ENCODE measurements at regions not wholly inside any gene's neighbourhood (a gene's known extent, or its start where the extent isn't known, plus 50 kb on each side); places are given as distances from the start of the nearest gene placed in this dataset.
"Not testable (repeated sequence)": the region's sequence is repeated elsewhere in the genome, so short reads cannot be mapped to it uniquely, and the experiment has no call there.

GRCh38 chr1:121001090-121001726 lies 111.6 kb downstream of the PPIAL4A start:
- not testable (repeated sequence) for H3K4me3 ChIP-seq (ENCODE audit: low read length in 2 of 2); H3K9ac ChIP-seq (ENCODE audit: low read depth in 1 of 2, low read length in 2 of 2); H3K9me3 ChIP-seq (ENCODE audit: control insufficient read depth in 2 of 2, low read length in 2 of 2); H3K27me3 ChIP-seq (ENCODE audit: control insufficient read depth in 2 of 2, insufficient read depth in 2 of 2, low read length in 2 of 2); H3K27ac ChIP-seq (ENCODE audit: low read depth in 2 of 2, low read length in 2 of 2); H3K4me1 ChIP-seq (ENCODE audit: control insufficient read depth in 2 of 2, insufficient read depth in 2 of 2, low read length in 2 of 2); H3K36me3 ChIP-seq (ENCODE audit: control insufficient read depth in 2 of 2, insufficient read depth in 2 of 2, low read length in 2 of 2)

GRCh38 chr1:121003230-121003629 lies 113.7 kb downstream of the PPIAL4A start:
- not testable (repeated sequence) for H3K36me3 ChIP-seq (ENCODE audit: control insufficient read depth in 2 of 2, insufficient read depth in 2 of 2, low read length in 2 of 2); H3K4me1 ChIP-seq (ENCODE audit: control insufficient read depth in 2 of 2, insufficient read depth in 2 of 2, low read length in 2 of 2); H3K4me3 ChIP-seq (ENCODE audit: low read length in 2 of 2); H3K9ac ChIP-seq (ENCODE audit: low read depth in 1 of 2, low read length in 2 of 2); H3K27me3 ChIP-seq (ENCODE audit: control insufficient read depth in 2 of 2, insufficient read depth in 2 of 2, low read length in 2 of 2); H3K9me3 ChIP-seq (ENCODE audit: control insufficient read depth in 2 of 2, low read length in 2 of 2); H3K27ac ChIP-seq (ENCODE audit: low read depth in 2 of 2, low read length in 2 of 2)

- not testable (repeated sequence) for H3K4me3 ChIP-seq (ENCODE audit: low read length in 2 of 2); H3K9ac ChIP-seq (ENCODE audit: low read depth in 1 of 2, low read length in 2 of 2); H3K9me3 ChIP-seq (ENCODE audit: control insufficient read depth in 2 of 2, low read length in 2 of 2); H3K27me3 ChIP-seq (ENCODE audit: control insufficient read depth in 2 of 2, insufficient read depth in 2 of 2, low read length in 2 of 2); H3K36me3 ChIP-seq (ENCODE audit: control insufficient read depth in 2 of 2, insufficient read depth in 2 of 2, low read length in 2 of 2); H3K27ac ChIP-seq (ENCODE audit: low read depth in 2 of 2, low read length in 2 of 2); H3K4me1 ChIP-seq (ENCODE audit: control insufficient read depth in 2 of 2, insufficient read depth in 2 of 2, low read length in 2 of 2)
These were observed 117.3 kb downstream of the PPIAL4A start for GRCh38 chr1:121006826-121007225.

- not testable (repeated sequence) for H3K27ac ChIP-seq (ENCODE audit: low read depth in 2 of 2, low read length in 2 of 2); H3K9me3 ChIP-seq (ENCODE audit: control insufficient read depth in 2 of 2, low read length in 2 of 2); H3K36me3 ChIP-seq (ENCODE audit: control insufficient read depth in 2 of 2, insufficient read depth in 2 of 2, low read length in 2 of 2); H3K9ac ChIP-seq (ENCODE audit: low read depth in 1 of 2, low read length in 2 of 2); H3K4me1 ChIP-seq (ENCODE audit: control insufficient read depth in 2 of 2, insufficient read depth in 2 of 2, low read length in 2 of 2); H3K27me3 ChIP-seq (ENCODE audit: control insufficient read depth in 2 of 2, insufficient read depth in 2 of 2, low read length in 2 of 2); H3K4me3 ChIP-seq (ENCODE audit: low read length in 2 of 2)
These were observed 118.2 kb downstream of the PPIAL4A start for GRCh38 chr1:121007755-121008154.

- not testable (repeated sequence) for H3K27ac ChIP-seq (ENCODE audit: low read depth in 2 of 2, low read length in 2 of 2); H3K4me1 ChIP-seq (ENCODE audit: control insufficient read depth in 2 of 2, insufficient read depth in 2 of 2, low read length in 2 of 2); H3K9ac ChIP-seq (ENCODE audit: low read depth in 1 of 2, low read length in 2 of 2); H3K9me3 ChIP-seq (ENCODE audit: control insufficient read depth in 2 of 2, low read length in 2 of 2); H3K27me3 ChIP-seq (ENCODE audit: control insufficient read depth in 2 of 2, insufficient read depth in 2 of 2, low read length in 2 of 2); H3K36me3 ChIP-seq (ENCODE audit: control insufficient read depth in 2 of 2, insufficient read depth in 2 of 2, low read length in 2 of 2)
- peak overlapping the region in 1 of 2 donors; percentile 20 for H3K4me3 ChIP-seq (ENCODE audit: low read length in 2 of 2)
These were observed 119.1 kb downstream of the PPIAL4A start for GRCh38 chr1:121008512-121009215.

- H3K9ac ChIP-seq (ENCODE audit: low read depth in 1 of 2, low read length in 2 of 2); H3K27ac ChIP-seq (ENCODE audit: low read depth in 2 of 2, low read length in 2 of 2); H3K27me3 ChIP-seq (ENCODE audit: control insufficient read depth in 2 of 2, insufficient read depth in 2 of 2, low read length in 2 of 2); H3K9me3 ChIP-seq (ENCODE audit: control insufficient read depth in 2 of 2, low read length in 2 of 2); H3K4me1 ChIP-seq (ENCODE audit: control insufficient read depth in 2 of 2, insufficient read depth in 2 of 2, low read length in 2 of 2); H3K36me3 ChIP-seq (ENCODE audit: control insufficient read depth in 2 of 2, insufficient read depth in 2 of 2, low read length in 2 of 2): not testable (repeated sequence)
- peak overlapping the region in 1 of 2 donors; percentile 20 for H3K4me3 ChIP-seq (ENCODE audit: low read length in 2 of 2)
These were observed 119.9 kb downstream of the PPIAL4A start for GRCh38 chr1:121009216-121010057.

- not testable (repeated sequence) for H3K9ac ChIP-seq (ENCODE audit: low read depth in 1 of 2, low read length in 2 of 2); H3K9me3 ChIP-seq (ENCODE audit: control insufficient read depth in 2 of 2, low read length in 2 of 2); H3K36me3 ChIP-seq (ENCODE audit: control insufficient read depth in 2 of 2, insufficient read depth in 2 of 2, low read length in 2 of 2); H3K4me1 ChIP-seq (ENCODE audit: control insufficient read depth in 2 of 2, insufficient read depth in 2 of 2, low read length in 2 of 2); H3K4me3 ChIP-seq (ENCODE audit: low read length in 2 of 2); H3K27ac ChIP-seq (ENCODE audit: low read depth in 2 of 2, low read length in 2 of 2); H3K27me3 ChIP-seq (ENCODE audit: control insufficient read depth in 2 of 2, insufficient read depth in 2 of 2, low read length in 2 of 2)
These were observed 120.6 kb downstream of the PPIAL4A start for GRCh38 chr1:121010141-121010540.

- H3K27me3 ChIP-seq (ENCODE audit: control insufficient read depth in 2 of 2, insufficient read depth in 2 of 2, low read length in 2 of 2); H3K9me3 ChIP-seq (ENCODE audit: control insufficient read depth in 2 of 2, low read length in 2 of 2); H3K36me3 ChIP-seq (ENCODE audit: control insufficient read depth in 2 of 2, insufficient read depth in 2 of 2, low read length in 2 of 2); H3K4me1 ChIP-seq (ENCODE audit: control insufficient read depth in 2 of 2, insufficient read depth in 2 of 2, low read length in 2 of 2); H3K9ac ChIP-seq (ENCODE audit: low read depth in 1 of 2, low read length in 2 of 2); H3K27ac ChIP-seq (ENCODE audit: low read depth in 2 of 2, low read length in 2 of 2); H3K4me3 ChIP-seq (ENCODE audit: low read length in 2 of 2): not testable (repeated sequence)
These were observed 123.6 kb downstream of the PPIAL4A start for GRCh38 chr1:121013181-121013580.

GRCh38 chr1:121016182-121017028 lies 126.8 kb downstream of the PPIAL4A start:
- not testable (repeated sequence) for H3K4me3 ChIP-seq (ENCODE audit: low read length in 2 of 2); H3K4me1 ChIP-seq (ENCODE audit: control insufficient read depth in 2 of 2, insufficient read depth in 2 of 2, low read length in 2 of 2); H3K9me3 ChIP-seq (ENCODE audit: control insufficient read depth in 2 of 2, low read length in 2 of 2); H3K27me3 ChIP-seq (ENCODE audit: control insufficient read depth in 2 of 2, insufficient read depth in 2 of 2, low read length in 2 of 2); H3K36me3 ChIP-seq (ENCODE audit: control insufficient read depth in 2 of 2, insufficient read depth in 2 of 2, low read length in 2 of 2); H3K27ac ChIP-seq (ENCODE audit: low read depth in 2 of 2, low read length in 2 of 2); H3K9ac ChIP-seq (ENCODE audit: low read depth in 1 of 2, low read length in 2 of 2)

All from mucosa of rectum (tissue), 2 donors.